OCI-LY7 (cell line): ENCODE measurements at regions not wholly inside any gene's neighbourhood (a gene's known extent, or its start where the extent isn't known, plus 50 kb on each side); places are given as distances from the start of the nearest gene placed in this dataset.

Source experiments
- EZH2phosphoT487 ChIP-seq: fragments of 200-600 bp; sonication (generic); IDR thresholded peaks from 2 replicates; pipeline ENCODE4 v1.6.1; 2018; ENCODE audit warnings: low read depth, borderline replicate concordance, mild to moderate bottlenecking, mixed run types, antibody characterized with exemption, low read length, moderate library complexity, mixed read lengths
- TF ChIP-seq, protein P1 (sequence below): fragments of 200-600 bp; sonication (generic); conservative IDR thresholded peaks from 2 replicates; pipeline ENCODE4 v1.5.1; 2014; ENCODE audit warnings: mild to moderate bottlenecking, antibody characterized with exemption, low read length, moderate library complexity, mixed read lengths

DNA sequence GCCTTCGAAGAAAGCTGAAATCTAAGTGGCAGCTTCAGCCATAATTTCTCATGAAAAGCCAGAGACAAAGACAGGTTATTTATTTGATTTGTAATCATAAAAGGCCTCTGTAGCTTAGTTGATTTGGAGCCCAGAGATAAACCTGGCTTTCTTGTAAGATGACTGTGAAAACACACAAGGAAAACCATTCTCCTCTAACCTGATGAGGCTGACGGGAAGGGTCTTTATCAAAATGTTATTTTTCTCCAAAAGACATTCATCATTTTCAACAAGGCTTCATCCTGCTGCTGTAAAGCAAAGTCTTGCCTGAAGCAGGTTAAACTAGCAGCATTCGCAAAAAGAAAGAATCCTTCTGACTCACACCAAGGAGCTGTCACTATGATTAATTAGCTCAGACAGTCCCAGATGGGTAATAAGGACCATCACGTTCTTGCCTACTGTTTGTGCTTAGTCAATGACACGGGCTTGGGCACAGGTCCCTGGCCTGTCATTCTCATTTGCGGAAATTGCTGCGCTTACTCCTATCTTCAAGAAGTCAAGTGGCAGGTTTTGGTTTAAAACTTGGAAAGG is 286.6 kb downstream of the C12orf75 start:
- TF ChIP-seq, protein P1, sequence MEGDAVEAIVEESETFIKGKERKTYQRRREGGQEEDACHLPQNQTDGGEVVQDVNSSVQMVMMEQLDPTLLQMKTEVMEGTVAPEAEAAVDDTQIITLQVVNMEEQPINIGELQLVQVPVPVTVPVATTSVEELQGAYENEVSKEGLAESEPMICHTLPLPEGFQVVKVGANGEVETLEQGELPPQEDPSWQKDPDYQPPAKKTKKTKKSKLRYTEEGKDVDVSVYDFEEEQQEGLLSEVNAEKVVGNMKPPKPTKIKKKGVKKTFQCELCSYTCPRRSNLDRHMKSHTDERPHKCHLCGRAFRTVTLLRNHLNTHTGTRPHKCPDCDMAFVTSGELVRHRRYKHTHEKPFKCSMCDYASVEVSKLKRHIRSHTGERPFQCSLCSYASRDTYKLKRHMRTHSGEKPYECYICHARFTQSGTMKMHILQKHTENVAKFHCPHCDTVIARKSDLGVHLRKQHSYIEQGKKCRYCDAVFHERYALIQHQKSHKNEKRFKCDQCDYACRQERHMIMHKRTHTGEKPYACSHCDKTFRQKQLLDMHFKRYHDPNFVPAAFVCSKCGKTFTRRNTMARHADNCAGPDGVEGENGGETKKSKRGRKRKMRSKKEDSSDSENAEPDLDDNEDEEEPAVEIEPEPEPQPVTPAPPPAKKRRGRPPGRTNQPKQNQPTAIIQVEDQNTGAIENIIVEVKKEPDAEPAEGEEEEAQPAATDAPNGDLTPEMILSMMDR, result no peak
- TF ChIP-seq EZH2phosphoT487, result no peak
